KMS-11 (cell line): ENCODE measurements at regions not wholly inside any gene's neighbourhood (a gene's known extent, or its start where the extent isn't known, plus 50 kb on each side); places are given as distances from the start of the nearest gene placed in this dataset.

Source experiments
- H2AFZ ChIP-seq: fragments of 200-600 bp; sonication (generic); 2 replicates; pipeline ENCODE4 v1.6.1; 2016; ENCODE audit warnings: antibody characterized with exemption, mixed run types, low read depth
- H3K27ac ChIP-seq: fragments of 200-600 bp; sonication (generic); 2 replicates; pipeline ENCODE4 v1.6.1; 2016; ENCODE audit warnings: mild to moderate bottlenecking, mixed run types
- H3K27me3 ChIP-seq: fragments of 200-600 bp; sonication (generic); 2 replicates; pipeline ENCODE4 v1.6.1; 2017; ENCODE audit warnings: mild to moderate bottlenecking, low read depth, mixed run types, moderate library complexity; ENCODE audit not compliant: insufficient read depth
- H3K36me3 ChIP-seq: fragments of 200-600 bp; sonication (generic); 2 replicates; pipeline ENCODE4 v1.6.1; 2017; ENCODE audit warnings: mild to moderate bottlenecking, mixed run types; ENCODE audit not compliant: insufficient read depth
- H3K4me1 ChIP-seq: fragments of 200-600 bp; sonication (generic); 2 replicates; pipeline ENCODE4 v1.6.1; 2016; ENCODE audit warnings: mild to moderate bottlenecking, low read depth, mixed run types; ENCODE audit not compliant: poor library complexity, severe bottlenecking
- H3K4me2 ChIP-seq: fragments of 200-600 bp; sonication (generic); 2 replicates; pipeline ENCODE4 v1.7.0; 2016; ENCODE audit warnings: mild to moderate bottlenecking, mixed run types
- H3K4me3 ChIP-seq: fragments of 200-600 bp; sonication (generic); IDR thresholded peaks from 2 replicates; pipeline ENCODE4 v1.6.1; 2017; ENCODE audit warnings: low read depth, low read length, mixed read lengths; ENCODE audit not compliant: insufficient read depth
- H3K79me2 ChIP-seq: fragments of 200-600 bp; sonication (generic); 2 replicates; pipeline ENCODE4 v1.6.1; 2016; ENCODE audit warnings: low read depth, mixed run types; ENCODE audit not compliant: insufficient read depth
- H3K9ac ChIP-seq: fragments of 200-600 bp; sonication (generic); 2 replicates; pipeline ENCODE4 v1.6.1; 2016; ENCODE audit warnings: mild to moderate bottlenecking, mixed run types
- H4K20me1 ChIP-seq: fragments of 200-600 bp; sonication (generic); 2 replicates; pipeline ENCODE4 v1.6.1; 2016; ENCODE audit warnings: mild to moderate bottlenecking, mixed run types; ENCODE audit not compliant: insufficient read depth
- CTCF ChIP-seq: fragments of 200-600 bp; sonication (generic); conservative IDR thresholded peaks from 2 replicates; pipeline ENCODE4 v1.6.1; 2017; ENCODE audit warnings: low read depth, mild to moderate bottlenecking, antibody characterized with exemption, low read length, moderate library complexity, mixed read lengths

- Histone ChIP-seq H3K4me2 (no peak overlapping the region), H3K9ac (no peak overlapping the region), H2AFZ (no peak overlapping the region), H3K79me2 (no peaks in the 10 kb centered on the region), H3K4me3 (no peak overlapping the region), H3K27me3 (no peaks in the 10 kb centered on the region), H3K27ac (no peak overlapping the region), H4K20me1 (no peaks in the 10 kb centered on the region), H3K4me1 (no peaks in the 10 kb centered on the region), H3K36me3 (no peaks in the 10 kb centered on the region)
- no peak for TF ChIP-seq CTCF
Measured at GRCh38 chr1:89453123-89453972, 71.3 kb upstream of the LRRC8B start.

- H3K9ac ChIP-seq, result no peak overlapping the region
- no peak overlapping the region for H2AFZ ChIP-seq
- H3K27me3 ChIP-seq, result no peaks in the 10 kb centered on the region
- H4K20me1 ChIP-seq, result no peaks in the 10 kb centered on the region
- no peaks in the 10 kb centered on the region for H3K36me3 ChIP-seq
- no peak overlapping the region for H3K4me3 ChIP-seq
- TF ChIP-seq CTCF, result peak; percentile 65
- no peak overlapping the region for H3K4me2 ChIP-seq
- no peak overlapping the region for H3K27ac ChIP-seq
- H3K4me1 ChIP-seq, result no peaks in the 10 kb centered on the region
- no peaks in the 10 kb centered on the region for H3K79me2 ChIP-seq
Measured at GRCh38 chr1:89454845-89455521, 69.6 kb upstream of the LRRC8B start.

DNA sequence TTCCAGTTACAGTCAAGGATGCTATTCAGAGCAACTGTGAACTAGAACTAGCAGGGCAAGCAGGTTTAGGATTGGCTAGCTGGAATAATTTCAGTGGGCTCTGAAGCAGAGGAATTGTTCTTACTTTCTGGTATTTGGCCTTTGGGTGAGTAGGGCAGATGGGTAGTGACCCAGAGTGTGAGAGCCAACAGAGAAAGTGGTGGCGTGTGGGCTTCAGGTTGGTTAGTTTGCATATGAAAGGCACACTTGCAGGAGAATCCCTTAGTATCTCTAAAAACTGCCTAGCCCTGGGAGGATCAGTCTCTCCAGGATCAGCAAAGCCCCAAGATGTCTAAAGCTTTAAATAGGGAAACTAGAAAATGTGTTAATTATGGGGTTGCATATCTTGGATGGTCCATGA is 67.6 kb upstream of the LRRC8B start:
- Histone ChIP-seq H3K36me3 (no peaks in the 10 kb centered on the region), H3K4me3 (no peak overlapping the region), H3K79me2 (no peaks in the 10 kb centered on the region), H3K27ac (no peak overlapping the region), H3K27me3 (no peaks in the 10 kb centered on the region), H3K9ac (no peak overlapping the region), H4K20me1 (no peaks in the 10 kb centered on the region), H3K4me2 (no peak overlapping the region), H3K4me1 (no peaks in the 10 kb centered on the region), H2AFZ (no peak overlapping the region)
- no peak for TF ChIP-seq CTCF

- TF ChIP-seq CTCF, result no peak
- no peak overlapping the region for H3K4me2 ChIP-seq
- peaks cover 8% of the 10 kb centered on the region for H3K4me1 ChIP-seq
- no peaks in the 10 kb centered on the region for H3K79me2 ChIP-seq
- H3K4me3 ChIP-seq, result no peak overlapping the region
- no peak overlapping the region for H3K9ac ChIP-seq
- H3K36me3 ChIP-seq, result no peaks in the 10 kb centered on the region
- no peaks in the 10 kb centered on the region for H3K27me3 ChIP-seq
- no peak overlapping the region for H3K27ac ChIP-seq
- H2AFZ ChIP-seq, result no peak overlapping the region
- no peaks in the 10 kb centered on the region for H4K20me1 ChIP-seq
Measured at GRCh38 chr1:89459081-89459480, 65.5 kb upstream of the LRRC8B start.
